Stimulated activated naive CD8-positive, alpha-beta T cell treated with anti-CD3 and anti-CD28 coated beads, Interleukin-15, amount 100 ng/mL, for 72 hours (primary cell): ENCODE measurements at regions not wholly inside any gene's neighbourhood (a gene's known extent, or its start where the extent isn't known, plus 50 kb on each side); places are given as distances from the start of the nearest gene placed in this dataset.
"Not testable (repeated sequence)": the region's sequence is repeated elsewhere in the genome, so short reads cannot be mapped to it uniquely, and the experiment has no call there.

Source experiments
- ATAC-seq: fragments of 150-1000 bp; cut with Tn5 transposase; 2 replicates; pipeline ENCODE4 v1.10.0; 2021; ENCODE audit warnings: mild to moderate bottlenecking, moderate library complexity
- DNase-seq, 2 donors: peaks; one replicate each; pipeline ENCODE4 v3.0.0; 2021 to 2022
- H3K27ac Mint-ChIP-seq, 2 donors: one replicate each; pipeline ENCODE4 v1.8.0; 2022; ENCODE audit warnings: mild to moderate bottlenecking in 2 of 2, mixed read lengths in 2 of 2, moderate library complexity in 2 of 2
- H3K27me3 Mint-ChIP-seq: one replicate; pipeline ENCODE4 v1.8.0; 2022; ENCODE audit warnings: mixed read lengths
- H3K4me1 Mint-ChIP-seq: one replicate; pipeline ENCODE4 v1.8.0; 2022; ENCODE audit warnings: mild to moderate bottlenecking, mixed read lengths
- H3K4me3 Mint-ChIP-seq, 2 donors: one replicate each; pipeline ENCODE4 v1.8.0; 2022; ENCODE audit warnings: mild to moderate bottlenecking in 2 of 2, mixed read lengths in 2 of 2, moderate library complexity in 1 of 2
- H3K9me3 Mint-ChIP-seq, 2 donors: one replicate each; pipeline ENCODE4 v1.8.0; 2022; ENCODE audit warnings: mixed read lengths in 2 of 2

DNA sequence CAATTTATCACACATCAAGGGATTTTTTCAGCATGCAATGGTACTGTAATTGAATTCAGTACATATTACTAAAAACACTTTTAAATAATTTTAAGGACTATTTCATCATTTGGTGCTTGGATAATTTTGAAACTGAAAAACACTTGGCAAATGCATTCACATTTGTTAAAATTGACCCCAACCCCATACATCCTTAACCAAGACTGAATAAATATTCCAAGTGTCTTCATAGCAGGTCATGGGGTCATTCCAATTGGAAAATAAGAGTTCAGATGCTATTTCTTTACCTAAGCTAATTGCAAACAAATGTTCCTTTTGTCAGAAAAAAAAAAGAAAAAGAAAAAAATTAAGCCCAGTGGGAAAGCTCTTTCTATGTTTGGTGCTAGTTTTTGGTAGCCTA lies 516.4 kb upstream of the SPRY2 start:
- DNase-seq (no peak), ATAC-seq (no peak)
- peaks cover 0 to 10% of the 10 kb centered on the region in 2 donors for H3K9me3 Mint-ChIP-seq
- no peaks in the 10 kb centered on the region for H3K4me1 Mint-ChIP-seq
- no peaks in the 10 kb centered on the region for H3K27me3 Mint-ChIP-seq
- no peak overlapping the region for H3K27ac Mint-ChIP-seq
- H3K4me3 Mint-ChIP-seq, result no peak overlapping the region

- Mint-ChIP-seq H3K9me3 (peaks cover 0 to 6% of the 10 kb centered on the region in 2 donors), H3K27ac (no peak overlapping the region), H3K27me3 (no peaks in the 10 kb centered on the region), H3K4me3 (no peak overlapping the region), H3K4me1 (no peaks in the 10 kb centered on the region)
- DNase-seq (no peak), ATAC-seq (no peak)
Observed at GRCh38 chr13:80850771-80851170, 509.8 kb upstream of the SPRY2 start.

DNA sequence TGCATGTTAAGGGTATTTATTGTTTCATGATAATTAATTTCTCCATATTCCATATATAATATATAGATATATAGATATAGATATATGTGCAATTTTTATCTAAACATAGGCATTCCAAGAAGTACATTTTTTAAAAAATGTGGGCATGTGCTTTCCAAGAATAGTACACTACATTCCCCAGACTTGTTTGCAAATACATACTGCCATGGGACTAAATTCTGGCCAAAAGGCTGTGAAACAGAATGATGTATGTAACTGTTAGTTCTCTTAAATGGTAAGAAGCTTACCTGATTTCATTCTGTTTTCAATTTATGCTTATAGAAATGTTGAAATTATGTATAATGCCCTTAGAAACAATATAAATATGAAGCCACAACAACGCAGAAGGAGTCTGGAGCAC lies 503.2 kb upstream of the SPRY2 start:
- Mint-ChIP-seq H3K9me3 (peaks cover 0 to 6% of the 10 kb centered on the region in 2 donors), H3K27me3 (no peaks in the 10 kb centered on the region), H3K4me3 (no peak overlapping the region), H3K27ac (no peak overlapping the region), H3K4me1 (no peaks in the 10 kb centered on the region)
- ATAC-seq, result no peak
- no peak for DNase-seq

DNA sequence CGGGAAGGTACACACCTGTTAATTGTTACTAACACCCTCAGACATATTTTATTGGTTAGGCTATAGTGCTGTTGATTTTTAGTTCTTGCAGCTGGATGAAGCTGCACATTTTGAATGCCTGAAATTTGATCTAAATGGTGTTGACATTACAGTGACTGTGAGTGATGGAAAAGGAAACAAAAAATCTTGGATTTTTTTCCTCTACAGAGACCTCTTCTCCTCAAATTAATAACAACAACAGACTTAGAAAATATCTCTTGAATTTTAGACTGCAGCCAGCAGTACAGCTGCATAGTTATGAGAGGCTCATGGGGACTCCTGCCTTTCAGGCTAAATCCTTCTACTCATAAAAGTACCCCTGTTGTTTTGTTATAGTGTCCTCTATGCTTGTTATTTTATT lies 500.5 kb upstream of the SPRY2 start:
- Mint-ChIP-seq H3K27ac (no peak overlapping the region), H3K4me3 (no peak overlapping the region), H3K27me3 (no peaks in the 10 kb centered on the region), H3K4me1 (no peaks in the 10 kb centered on the region), H3K9me3 (peaks cover 7 to 11% of the 10 kb centered on the region in 2 donors)
- no peak for DNase-seq
- ATAC-seq, result no peak

GRCh38 chr13:80840316-80840976 lies 499.5 kb upstream of the SPRY2 start:
- Mint-ChIP-seq H3K4me3 (no peak overlapping the region), H3K9me3 (peaks cover 10 to 17% of the 10 kb centered on the region in 2 donors), H3K4me1 (no peaks in the 10 kb centered on the region), H3K27ac (no peak overlapping the region), H3K27me3 (no peaks in the 10 kb centered on the region)
- no peak for DNase-seq
- ATAC-seq, result no peak

- ATAC-seq (no peak), DNase-seq (no peak)
- Mint-ChIP-seq H3K27me3 (no peaks in the 10 kb centered on the region), H3K27ac (no peak overlapping the region), H3K9me3 (peaks cover 34 to 51% of the 10 kb centered on the region in 2 donors), H3K4me1 (no peaks in the 10 kb centered on the region), H3K4me3 (no peak overlapping the region)
Observed at GRCh38 chr13:80835902-80836301, 495.0 kb upstream of the SPRY2 start.

GRCh38 chr13:80830431-80830830 lies 489.5 kb upstream of the SPRY2 start:
- H3K27me3 Mint-ChIP-seq, result no peaks in the 10 kb centered on the region
- H3K4me3 Mint-ChIP-seq, result no peak overlapping the region
- H3K27ac Mint-ChIP-seq, result no peak overlapping the region
- peaks cover 49 to 62% of the 10 kb centered on the region in 2 donors for H3K9me3 Mint-ChIP-seq
- no peaks in the 10 kb centered on the region for H3K4me1 Mint-ChIP-seq
- ATAC-seq, result no peak
- DNase-seq, result no peak

DNA sequence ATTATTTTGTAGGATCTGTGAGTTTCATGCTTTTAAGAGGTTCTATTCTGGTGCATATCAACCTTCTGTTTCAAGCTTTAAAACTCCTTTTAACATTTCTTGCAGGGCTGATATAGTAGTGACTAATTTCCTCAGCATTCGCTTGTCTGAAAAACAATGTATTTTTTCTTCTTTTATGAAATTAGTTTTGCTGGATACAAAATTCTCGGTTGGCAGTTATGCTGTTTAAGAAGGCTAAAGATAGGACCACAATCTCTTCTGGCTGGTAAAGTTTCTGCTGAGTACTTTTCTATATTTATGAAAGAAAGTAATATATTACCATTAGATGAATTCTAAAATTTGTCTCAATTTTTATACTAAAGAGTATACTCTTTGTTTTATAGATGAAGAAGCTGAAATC lies 487.8 kb upstream of the SPRY2 start:
- Mint-ChIP-seq H3K4me3 (no peak overlapping the region), H3K27ac (no peak overlapping the region), H3K9me3 (peaks cover 45 to 46% of the 10 kb centered on the region in 2 donors), H3K4me1 (no peaks in the 10 kb centered on the region), H3K27me3 (no peaks in the 10 kb centered on the region)
- DNase-seq (no peak), ATAC-seq (no peak)

DNA sequence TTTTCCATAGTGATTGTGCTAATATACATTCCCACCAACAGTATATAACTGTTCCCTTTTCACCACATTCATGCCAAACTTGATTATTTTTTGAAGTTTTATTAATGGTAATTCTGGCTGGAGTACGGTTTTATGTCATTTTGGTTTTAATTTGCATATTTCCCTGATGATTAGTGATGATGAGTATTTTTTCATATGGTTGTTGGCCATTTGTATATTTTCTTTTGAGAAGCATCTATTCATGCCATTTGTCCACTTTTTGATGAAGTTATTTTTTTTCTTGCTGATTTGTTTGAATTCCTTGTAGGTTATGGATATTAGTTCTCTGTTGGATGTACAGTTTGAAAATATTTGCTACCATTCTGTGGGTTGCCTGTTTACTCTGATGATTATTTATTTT lies 484.4 kb upstream of the SPRY2 start:
- DNase-seq (no peak), ATAC-seq (no peak)
- H3K9me3 Mint-ChIP-seq, result peaks cover 22 to 26% of the 10 kb centered on the region in 2 donors
- no peak overlapping the region for H3K27ac Mint-ChIP-seq
- no peak overlapping the region for H3K4me3 Mint-ChIP-seq
- H3K4me1 Mint-ChIP-seq, result no peaks in the 10 kb centered on the region
- H3K27me3 Mint-ChIP-seq, result no peaks in the 10 kb centered on the region

DNA sequence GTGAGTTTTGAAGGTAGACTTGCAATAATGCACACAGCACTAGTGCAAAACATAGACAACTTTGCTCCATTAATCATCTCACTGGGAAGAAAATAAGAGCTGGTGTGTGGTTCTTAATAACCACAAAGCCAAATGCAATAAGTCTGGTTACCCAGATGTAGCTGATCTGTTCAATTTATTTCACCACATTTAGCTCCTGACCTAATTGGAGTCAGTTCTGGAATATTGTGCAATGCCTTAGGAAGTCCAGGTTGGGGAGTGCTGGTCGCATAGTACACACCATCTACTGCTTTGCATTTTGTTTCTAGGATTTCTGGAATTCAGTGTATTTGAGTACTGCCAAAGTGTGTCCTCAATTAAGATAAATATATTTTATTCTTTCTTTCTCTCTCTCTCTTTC lies 483.3 kb upstream of the SPRY2 start:
- Mint-ChIP-seq H3K27ac (no peak overlapping the region), H3K4me3 (no peak overlapping the region), H3K27me3 (no peaks in the 10 kb centered on the region), H3K4me1 (no peaks in the 10 kb centered on the region), H3K9me3 (peaks cover 18 to 26% of the 10 kb centered on the region in 2 donors)
- DNase-seq (no peak), ATAC-seq (no peak)

- Mint-ChIP-seq H3K4me3 (no peak overlapping the region), H3K9me3 (peaks cover 18 to 26% of the 10 kb centered on the region in 2 donors), H3K4me1 (no peaks in the 10 kb centered on the region), H3K27me3 (no peaks in the 10 kb centered on the region), H3K27ac (no peak overlapping the region)
- ATAC-seq (no peak), DNase-seq (no peak)
Observed at GRCh38 chr13:80823472-80823871, 482.5 kb upstream of the SPRY2 start.

GRCh38 chr13:80821466-80821865 lies 480.5 kb upstream of the SPRY2 start:
- ATAC-seq (no peak), DNase-seq (no peak)
- Mint-ChIP-seq H3K4me3 (no peak overlapping the region), H3K27me3 (no peaks in the 10 kb centered on the region), H3K9me3 (peaks cover 11 to 14% of the 10 kb centered on the region in 2 donors), H3K4me1 (no peaks in the 10 kb centered on the region), H3K27ac (no peak overlapping the region)

GRCh38 chr13:80817979-80818378 lies 477.1 kb upstream of the SPRY2 start:
- H3K27ac Mint-ChIP-seq, result no peak overlapping the region
- H3K4me3 Mint-ChIP-seq, result no peak overlapping the region
- H3K9me3 Mint-ChIP-seq, result peaks cover 0 to 4% of the 10 kb centered on the region in 2 donors
- ATAC-seq, result no peak
- no peaks in the 10 kb centered on the region for H3K4me1 Mint-ChIP-seq
- no peak for DNase-seq
- no peaks in the 10 kb centered on the region for H3K27me3 Mint-ChIP-seq

GRCh38 chr13:80814541-80814940 lies 473.6 kb upstream of the SPRY2 start:
- Mint-ChIP-seq H3K4me1 (no peaks in the 10 kb centered on the region), H3K4me3 (no peak overlapping the region), H3K9me3 (peaks cover 0 to 8% of the 10 kb centered on the region in 2 donors), H3K27ac (no peak overlapping the region), H3K27me3 (no peaks in the 10 kb centered on the region)
- DNase-seq (no peak), ATAC-seq (no peak)

DNA sequence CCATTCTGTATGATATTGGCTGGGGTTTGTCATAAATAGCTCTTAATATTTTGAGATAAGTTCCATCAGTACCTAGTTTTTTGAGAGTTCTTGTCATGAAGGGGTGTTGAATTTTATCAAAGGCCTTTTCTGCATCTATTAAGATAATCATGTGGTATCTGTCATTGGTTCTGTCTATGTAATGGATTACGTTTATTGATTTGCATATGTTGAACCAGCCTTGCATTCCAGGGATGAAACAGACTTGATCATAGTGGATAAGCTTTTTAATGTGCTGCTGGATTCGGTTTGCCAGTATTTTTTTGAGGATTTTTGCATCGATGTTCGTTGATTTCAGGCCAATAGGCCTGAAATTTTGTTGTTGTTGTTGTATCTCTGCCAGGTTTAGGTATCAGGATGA lies 469.4 kb upstream of the SPRY2 start:
- H3K27me3 Mint-ChIP-seq, ATAC-seq, DNase-seq, H3K4me3 Mint-ChIP-seq, H3K4me1 Mint-ChIP-seq, H3K27ac Mint-ChIP-seq: not testable (repeated sequence)
- peaks cover 0 to 13% of the 10 kb centered on the region in 2 donors for H3K9me3 Mint-ChIP-seq

- Mint-ChIP-seq H3K27me3 (no peaks in the 10 kb centered on the region), H3K4me3 (no peak overlapping the region), H3K27ac (no peak overlapping the region), H3K9me3 (peaks cover 18 to 22% of the 10 kb centered on the region in 2 donors), H3K4me1 (no peaks in the 10 kb centered on the region)
- no peak for ATAC-seq
- no peak for DNase-seq
Observed at GRCh38 chr13:80802946-80803345, 462.0 kb upstream of the SPRY2 start.

- DNase-seq, result no peak
- no peak for ATAC-seq
- no peak overlapping the region for H3K27ac Mint-ChIP-seq
- no peaks in the 10 kb centered on the region for H3K27me3 Mint-ChIP-seq
- H3K9me3 Mint-ChIP-seq, result peaks cover 18% of the 10 kb centered on the region in 2 donors
- H3K4me1 Mint-ChIP-seq, result no peaks in the 10 kb centered on the region
- H3K4me3 Mint-ChIP-seq, result no peak overlapping the region
Observed at GRCh38 chr13:80798576-80799133, 457.7 kb upstream of the SPRY2 start.
